ENCODE measurements at regions not wholly inside any gene's neighbourhood (a gene's known extent, or its start where the extent isn't known, plus 50 kb on each side); places are given as distances from the start of the nearest gene placed in this dataset.

DNA sequence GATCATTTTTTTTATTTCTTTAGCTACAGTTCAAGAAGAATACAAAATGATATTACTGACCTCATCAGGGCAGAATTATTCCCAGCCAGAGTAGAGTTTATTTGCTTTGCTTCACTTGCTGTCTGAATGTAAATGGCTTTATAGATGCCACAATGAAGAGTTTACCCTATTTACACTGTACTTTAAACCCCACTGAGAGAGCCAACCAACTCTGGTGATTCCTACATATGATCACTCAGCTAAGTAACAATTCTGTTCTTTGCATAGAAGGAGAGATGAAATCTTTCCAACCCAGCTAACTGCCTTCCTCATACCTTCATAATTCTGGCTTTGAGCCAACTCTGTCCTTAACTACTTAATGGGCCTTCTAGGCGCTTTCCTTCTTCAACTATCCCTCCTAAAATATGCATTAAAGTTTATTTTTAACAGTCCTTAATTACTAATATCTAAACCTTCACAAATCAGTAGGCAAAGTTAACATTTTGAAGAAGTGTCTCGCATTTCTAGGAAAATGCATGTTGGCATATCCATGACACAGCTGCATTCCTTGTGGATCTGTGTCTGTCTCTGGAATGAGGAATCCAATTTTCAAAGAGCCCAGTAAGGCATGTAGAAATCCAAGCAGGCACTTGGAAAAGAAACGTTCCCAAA is 284.8 kb upstream of the GRAMD2B start:
- 73 to 85% methylated on average over 2 to 3 of the region's 3 CpGs for WGBS, 2 experiments (ENCODE audit: insufficient coverage in 1 of 2, insufficient read length in 1 of 2)
- peaks cover 23% of the 10 kb centered on the region for H3K4me1 Mint-ChIP-seq
- H3K36me3 Mint-ChIP-seq (ENCODE audit: low read depth), result no peaks in the 10 kb centered on the region
- H3K4me3 ChIP-seq (ENCODE audit: low read length), result no peak overlapping the region
- no peak overlapping the region for H3K9ac ChIP-seq (ENCODE audit: extremely low read depth, low read length, poor library complexity, severe bottlenecking)
- peaks cover 9% of the 10 kb centered on the region for H3K9me3 ChIP-seq (ENCODE audit: control insufficient read depth, low read length)
- peak overlapping the region; percentile 42 for H3K27ac ChIP-seq (ENCODE audit: low read depth, low read length)
- TF ChIP-seq, protein P1, sequence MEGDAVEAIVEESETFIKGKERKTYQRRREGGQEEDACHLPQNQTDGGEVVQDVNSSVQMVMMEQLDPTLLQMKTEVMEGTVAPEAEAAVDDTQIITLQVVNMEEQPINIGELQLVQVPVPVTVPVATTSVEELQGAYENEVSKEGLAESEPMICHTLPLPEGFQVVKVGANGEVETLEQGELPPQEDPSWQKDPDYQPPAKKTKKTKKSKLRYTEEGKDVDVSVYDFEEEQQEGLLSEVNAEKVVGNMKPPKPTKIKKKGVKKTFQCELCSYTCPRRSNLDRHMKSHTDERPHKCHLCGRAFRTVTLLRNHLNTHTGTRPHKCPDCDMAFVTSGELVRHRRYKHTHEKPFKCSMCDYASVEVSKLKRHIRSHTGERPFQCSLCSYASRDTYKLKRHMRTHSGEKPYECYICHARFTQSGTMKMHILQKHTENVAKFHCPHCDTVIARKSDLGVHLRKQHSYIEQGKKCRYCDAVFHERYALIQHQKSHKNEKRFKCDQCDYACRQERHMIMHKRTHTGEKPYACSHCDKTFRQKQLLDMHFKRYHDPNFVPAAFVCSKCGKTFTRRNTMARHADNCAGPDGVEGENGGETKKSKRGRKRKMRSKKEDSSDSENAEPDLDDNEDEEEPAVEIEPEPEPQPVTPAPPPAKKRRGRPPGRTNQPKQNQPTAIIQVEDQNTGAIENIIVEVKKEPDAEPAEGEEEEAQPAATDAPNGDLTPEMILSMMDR (conservative IDR thresholded peaks at IDR 0.05), result no peak
- no peak overlapping the region for H3K4me3 Mint-ChIP-seq
- H3K27me3 Mint-ChIP-seq (ENCODE audit: insufficient read depth), result no peaks in the 10 kb centered on the region
- DNase-seq, result no peak
- H3K27ac Mint-ChIP-seq, result peak overlapping the region; percentile 40
- H3K27me3 ChIP-seq (ENCODE audit: control insufficient read depth, insufficient read depth, low read length, poor library complexity, severe bottlenecking), result no peaks in the 10 kb centered on the region
- H3K9me3 Mint-ChIP-seq, result peaks cover 8% of the 10 kb centered on the region
- H3K4me1 ChIP-seq (ENCODE audit: control insufficient read depth, insufficient read depth, low read length), result peaks cover 2% of the 10 kb centered on the region
- no peaks in the 10 kb centered on the region for H3K36me3 ChIP-seq (ENCODE audit: control insufficient read depth, insufficient read depth, low read length)

DNA sequence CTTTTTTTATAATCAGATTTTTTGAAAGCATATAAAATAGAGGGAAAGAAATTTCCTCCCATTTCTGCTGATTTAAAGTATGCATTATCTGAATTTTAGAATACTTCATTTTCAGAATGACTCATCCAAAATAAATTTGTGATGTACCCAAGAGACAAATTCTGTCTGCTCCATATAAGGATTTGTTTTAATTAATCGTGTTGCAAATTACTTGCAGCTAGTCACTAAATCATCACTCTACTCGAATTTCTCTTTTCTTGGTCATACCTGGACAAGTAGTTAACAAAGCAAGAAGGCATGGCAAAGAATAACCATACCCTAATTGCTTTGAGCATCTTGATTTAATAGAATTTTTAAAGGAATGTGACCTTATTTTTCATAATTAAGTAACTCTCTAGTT is 284.1 kb upstream of the GRAMD2B start:
- H3K9me3 Mint-ChIP-seq, result peaks cover 13% of the 10 kb centered on the region
- H3K9me3 ChIP-seq (ENCODE audit: control insufficient read depth, low read length), result peaks cover 9% of the 10 kb centered on the region
- no peaks in the 10 kb centered on the region for H3K36me3 ChIP-seq (ENCODE audit: control insufficient read depth, insufficient read depth, low read length)
- TF ChIP-seq, protein P1 (conservative IDR thresholded peaks at IDR 0.05), result no peak
- peaks cover 21% of the 10 kb centered on the region for H3K4me1 Mint-ChIP-seq
- no peak overlapping the region for H3K27ac ChIP-seq (ENCODE audit: low read depth, low read length)
- H3K4me3 ChIP-seq (ENCODE audit: low read length), result no peak overlapping the region
- no peak for DNase-seq
- H3K9ac ChIP-seq (ENCODE audit: extremely low read depth, low read length, poor library complexity, severe bottlenecking), result no peak overlapping the region
- no peak overlapping the region for H3K27ac Mint-ChIP-seq
- WGBS, 2 experiments (ENCODE audit: insufficient coverage in 1 of 2, insufficient read length in 1 of 2), result 81% methylated on average over 2 of the region's 2 CpGs; no CpG with 5 or more reads in 1 of the 2 experiments
- H3K36me3 Mint-ChIP-seq (ENCODE audit: low read depth), result no peaks in the 10 kb centered on the region
- peaks cover 2% of the 10 kb centered on the region for H3K4me1 ChIP-seq (ENCODE audit: control insufficient read depth, insufficient read depth, low read length)
- H3K27me3 ChIP-seq (ENCODE audit: control insufficient read depth, insufficient read depth, low read length, poor library complexity, severe bottlenecking), result no peaks in the 10 kb centered on the region
- no peak overlapping the region for H3K4me3 Mint-ChIP-seq
- no peaks in the 10 kb centered on the region for H3K27me3 Mint-ChIP-seq (ENCODE audit: insufficient read depth)

DNA sequence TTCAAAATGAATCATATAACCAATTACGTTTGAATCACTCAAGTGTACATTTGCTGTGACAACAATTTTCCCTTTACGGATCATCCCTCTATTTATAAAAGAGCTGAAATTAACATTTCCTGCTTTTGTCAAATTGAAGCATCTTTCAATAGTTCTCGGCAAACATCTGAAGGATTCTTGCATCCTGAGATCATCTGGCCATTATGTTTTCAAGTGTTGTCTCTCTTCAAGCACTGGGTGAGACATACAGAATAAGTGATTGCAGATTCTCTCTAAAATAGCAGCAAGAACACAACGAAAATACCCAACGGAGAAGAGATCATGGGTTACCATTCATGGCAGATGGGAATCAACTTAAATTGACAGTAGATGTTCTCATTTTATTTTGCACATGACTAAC is 283.4 kb upstream of the GRAMD2B start:
- Histone ChIP-seq H3K4me3 (ENCODE audit: low read length) (no peak overlapping the region), H3K9ac (ENCODE audit: extremely low read depth, low read length, poor library complexity, severe bottlenecking) (no peak overlapping the region), H3K36me3 (ENCODE audit: control insufficient read depth, insufficient read depth, low read length) (no peaks in the 10 kb centered on the region), H3K4me1 (ENCODE audit: control insufficient read depth, insufficient read depth, low read length) (peaks cover 2% of the 10 kb centered on the region), H3K27me3 (ENCODE audit: control insufficient read depth, insufficient read depth, low read length, poor library complexity, severe bottlenecking) (no peaks in the 10 kb centered on the region), H3K27ac (ENCODE audit: low read depth, low read length) (no peak overlapping the region), H3K9me3 (ENCODE audit: control insufficient read depth, low read length) (peaks cover 9% of the 10 kb centered on the region)
- Mint-ChIP-seq H3K9me3 (peaks cover 13% of the 10 kb centered on the region), H3K27me3 (ENCODE audit: insufficient read depth) (no peaks in the 10 kb centered on the region), H3K27ac (peak overlapping the region; percentile 1), H3K4me3 (no peak overlapping the region), H3K36me3 (ENCODE audit: low read depth) (no peaks in the 10 kb centered on the region), H3K4me1 (peaks cover 21% of the 10 kb centered on the region)
- no peak for DNase-seq
- TF ChIP-seq, protein P1 (conservative IDR thresholded peaks at IDR 0.05), result no peak
- 33 to 64% methylated on average over 4 to 5 of the region's 5 CpGs for WGBS, 2 experiments (ENCODE audit: insufficient coverage in 1 of 2, insufficient read length in 1 of 2)
